Heart left ventricle (tissue), 13 donors: ENCODE measurements at regions not wholly inside any gene's neighbourhood (a gene's known extent, or its start where the extent isn't known, plus 50 kb on each side); places are given as distances from the start of the nearest gene placed in this dataset.

ENCODE experiments used
- CTCF ChIP-seq, 12 donors: fragments of 200-600 bp; sonication (generic) in 4 of 12; IDR thresholded peaks; one replicate each; pipeline versions ENCODE4 v1.5.0 to v1.8.0; 2018 to 2022; ENCODE audit warnings: antibody characterized with exemption in 12 of 12, mild to moderate bottlenecking in 5 of 12
- POLR2A ChIP-seq, 2 donors: fragments of 450-650 bp; IDR thresholded peaks; one replicate each; pipeline ENCODE4 v1.6.1; 2017; ENCODE audit warnings: antibody characterized with exemption in 2 of 2, mild to moderate bottlenecking in 2 of 2, moderate library complexity in 2 of 2
- donor health status: ischemic (EF 13 %, LVEDD 7.1; RV severe dilation, severe dysfunction).
- donor health status: DM: no; HTN: yes; CAD: no.
- donor health status: DM: no; HTN: no; CAD: no.
- donor health status: ischemic (EF 25% LVEDD 6.9; RV normal size, moderate dysfunction).
- donor health status: ischemic (EF 25% LVEDD 5.7; RV mildly dilated, moderate dysfunction).
- donor health status: ischemic (EF 35%, LVEDD 5.7; RV mildly dilated, moderate dysfunction).
- donor health status: nonischemic (EF 11% LVEDD 7.7; RV severe dilation, severe dysfunction).
- donor health status: DM: yes; HTN: yes; CAD: no.
- donor health status: PGD.
- donor health status: ischemic (EF 29% LVEDD 5.4; RV normal size, mild dysfunction).
- donor health status: nonischemic (EF 23%, LVEDD 6.1; RV moderate dilation, normal function).

- TF ChIP-seq POLR2A (IDR thresholded peaks at IDR 0.05) (no peak), CTCF (IDR thresholded peaks at IDR 0.05) (no peak)
These were observed 243.4 kb upstream of the KCNG1 start for GRCh38 chr20:51266353-51266752.
